ENCODE measurements at regions not wholly inside any gene's neighbourhood (a gene's known extent, or its start where the extent isn't known, plus 50 kb on each side); places are given as distances from the start of the nearest gene placed in this dataset.

GRCh38 chr9:21616082-21616778 is 134.1 kb upstream of the IFNE start:
- POLR2A ChIA-PET: interaction anchor here (1.0 kb wide), 1 partner anchor 10 kb away, joined by 3 read pairs; no protein-coding TSS in a partner anchor
- no peaks in the 10 kb centered on the region for H4K20me1 ChIP-seq (ENCODE audit: insufficient read depth, low read length)
- no peaks in the 10 kb centered on the region for H3K9me2 ChIP-seq (ENCODE audit: insufficient read depth, low read length)
- H3K36me3 ChIP-seq (ENCODE audit: insufficient read depth, low read length): no peaks in the 10 kb centered on the region
- no peak overlapping the region for H2AFZ ChIP-seq (ENCODE audit: low read length)
- CTCF ChIA-PET (ENCODE audit: unreplicated experiment): no interaction called here
- H3K27ac ChIP-seq (ENCODE audit: low read depth, low read length, poor library complexity, severe bottlenecking): no peak overlapping the region
- H3K79me2 ChIP-seq (ENCODE audit: insufficient read depth, low read depth, low read length): no peaks in the 10 kb centered on the region
- no peak overlapping the region for H3K4me2 ChIP-seq (ENCODE audit: low read length)
- no peaks in the 10 kb centered on the region for H3K4me1 ChIP-seq (ENCODE audit: insufficient read depth, low read length, poor library complexity, severe bottlenecking)
- no peak for DNase-seq (ENCODE audit: low spot score)
- no peak overlapping the region for H3K4me3 ChIP-seq (ENCODE audit: low read depth, low read length, poor library complexity, severe bottlenecking)
- intact Hi-C loops (cut with micrococcal nuclease; ENCODE audit: unreplicated experiment): no loop called here
- no TSS peak for BruUV-seq (replicated peaks)
- no peak for TF ChIP-seq EZH2phosphoT487 (IDR thresholded peaks at IDR 0.05; ENCODE audit: borderline replicate concordance, low read depth, low read length)
- TF ChIP-seq, protein P1, sequence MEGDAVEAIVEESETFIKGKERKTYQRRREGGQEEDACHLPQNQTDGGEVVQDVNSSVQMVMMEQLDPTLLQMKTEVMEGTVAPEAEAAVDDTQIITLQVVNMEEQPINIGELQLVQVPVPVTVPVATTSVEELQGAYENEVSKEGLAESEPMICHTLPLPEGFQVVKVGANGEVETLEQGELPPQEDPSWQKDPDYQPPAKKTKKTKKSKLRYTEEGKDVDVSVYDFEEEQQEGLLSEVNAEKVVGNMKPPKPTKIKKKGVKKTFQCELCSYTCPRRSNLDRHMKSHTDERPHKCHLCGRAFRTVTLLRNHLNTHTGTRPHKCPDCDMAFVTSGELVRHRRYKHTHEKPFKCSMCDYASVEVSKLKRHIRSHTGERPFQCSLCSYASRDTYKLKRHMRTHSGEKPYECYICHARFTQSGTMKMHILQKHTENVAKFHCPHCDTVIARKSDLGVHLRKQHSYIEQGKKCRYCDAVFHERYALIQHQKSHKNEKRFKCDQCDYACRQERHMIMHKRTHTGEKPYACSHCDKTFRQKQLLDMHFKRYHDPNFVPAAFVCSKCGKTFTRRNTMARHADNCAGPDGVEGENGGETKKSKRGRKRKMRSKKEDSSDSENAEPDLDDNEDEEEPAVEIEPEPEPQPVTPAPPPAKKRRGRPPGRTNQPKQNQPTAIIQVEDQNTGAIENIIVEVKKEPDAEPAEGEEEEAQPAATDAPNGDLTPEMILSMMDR (conservative IDR thresholded peaks at IDR 0.05; ENCODE audit: low read length): no peak
- no peaks in the 10 kb centered on the region for H3K9me3 ChIP-seq (ENCODE audit: low read length)

DNA sequence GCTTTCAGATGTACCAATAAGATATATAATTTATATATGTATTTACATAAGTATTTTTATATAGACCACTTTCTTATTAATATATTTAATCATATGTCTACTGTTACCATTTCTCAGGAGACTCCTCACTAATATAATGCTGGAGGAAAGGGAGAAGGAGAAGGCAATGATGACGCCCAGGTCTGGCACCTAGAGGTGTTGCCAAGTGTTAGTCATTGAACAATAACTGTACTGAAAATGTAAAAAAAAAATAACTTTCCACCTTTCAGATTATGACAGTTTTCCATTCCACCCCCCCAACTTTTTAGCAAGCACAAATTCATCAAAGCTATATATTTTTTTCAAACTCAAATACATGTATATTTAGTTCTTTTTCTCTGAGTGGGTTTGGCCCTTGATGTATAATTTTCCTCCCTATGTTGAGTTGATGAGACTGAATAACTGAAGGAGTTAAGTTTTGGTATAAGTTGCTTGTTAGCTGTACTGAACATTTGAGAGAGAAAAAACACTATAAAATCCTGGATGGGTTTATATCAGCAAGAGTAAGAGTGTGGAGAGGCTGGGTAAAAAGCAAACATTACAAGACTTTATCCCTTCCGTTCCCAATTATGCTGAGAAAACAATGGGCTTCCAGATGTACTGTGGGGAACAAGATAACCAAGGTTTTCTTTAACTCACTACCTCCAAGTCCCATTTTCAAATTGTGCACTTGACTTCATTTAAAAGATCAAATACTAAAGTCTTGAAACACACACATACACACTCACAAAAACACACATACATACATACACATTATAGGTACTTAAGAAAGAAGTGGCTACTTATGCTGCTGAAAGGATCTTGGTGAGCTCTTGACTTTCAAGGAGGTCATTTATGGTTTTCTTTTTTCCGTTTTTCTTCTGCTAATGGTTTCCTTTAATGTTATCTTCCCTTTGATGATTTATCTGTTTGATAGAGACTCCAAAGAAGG is 142.8 kb upstream of the IFNE start:
- H3K9me2 ChIP-seq (ENCODE audit: insufficient read depth, low read length): no peaks in the 10 kb centered on the region
- no peak overlapping the region for H3K4me2 ChIP-seq (ENCODE audit: low read length)
- H3K27ac ChIP-seq (ENCODE audit: low read depth, low read length, poor library complexity, severe bottlenecking): no peak overlapping the region
- TF ChIP-seq EZH2phosphoT487 (IDR thresholded peaks at IDR 0.05; ENCODE audit: borderline replicate concordance, low read depth, low read length): no peak
- TF ChIP-seq, protein P1 (conservative IDR thresholded peaks at IDR 0.05; ENCODE audit: low read length): no peak
- BruUV-seq (replicated peaks): no TSS peak
- ChIA-PET CTCF (ENCODE audit: unreplicated experiment) (no interaction called here), POLR2A (interaction anchor here (1.1 to 1.3 kb wide), 2 partner anchors 9 to 44 kb away, joined by 3 to 6 read pairs; no protein-coding TSS in a partner anchor)
- H3K36me3 ChIP-seq (ENCODE audit: insufficient read depth, low read length): no peaks in the 10 kb centered on the region
- H2AFZ ChIP-seq (ENCODE audit: low read length): no peak overlapping the region
- H3K4me1 ChIP-seq (ENCODE audit: insufficient read depth, low read length, poor library complexity, severe bottlenecking): no peaks in the 10 kb centered on the region
- no peaks in the 10 kb centered on the region for H4K20me1 ChIP-seq (ENCODE audit: insufficient read depth, low read length)
- intact Hi-C loops (cut with micrococcal nuclease; ENCODE audit: unreplicated experiment): no loop called here
- no peaks in the 10 kb centered on the region for H3K79me2 ChIP-seq (ENCODE audit: insufficient read depth, low read depth, low read length)
- no peak overlapping the region for H3K4me3 ChIP-seq (ENCODE audit: low read depth, low read length, poor library complexity, severe bottlenecking)
- DNase-seq (ENCODE audit: low spot score): no peak
- H3K9me3 ChIP-seq (ENCODE audit: low read length): no peaks in the 10 kb centered on the region
